ENCODE measurements at regions not wholly inside any gene's neighbourhood (a gene's known extent, or its start where the extent isn't known, plus 50 kb on each side); places are given as distances from the start of the nearest gene placed in this dataset.

DNA sequence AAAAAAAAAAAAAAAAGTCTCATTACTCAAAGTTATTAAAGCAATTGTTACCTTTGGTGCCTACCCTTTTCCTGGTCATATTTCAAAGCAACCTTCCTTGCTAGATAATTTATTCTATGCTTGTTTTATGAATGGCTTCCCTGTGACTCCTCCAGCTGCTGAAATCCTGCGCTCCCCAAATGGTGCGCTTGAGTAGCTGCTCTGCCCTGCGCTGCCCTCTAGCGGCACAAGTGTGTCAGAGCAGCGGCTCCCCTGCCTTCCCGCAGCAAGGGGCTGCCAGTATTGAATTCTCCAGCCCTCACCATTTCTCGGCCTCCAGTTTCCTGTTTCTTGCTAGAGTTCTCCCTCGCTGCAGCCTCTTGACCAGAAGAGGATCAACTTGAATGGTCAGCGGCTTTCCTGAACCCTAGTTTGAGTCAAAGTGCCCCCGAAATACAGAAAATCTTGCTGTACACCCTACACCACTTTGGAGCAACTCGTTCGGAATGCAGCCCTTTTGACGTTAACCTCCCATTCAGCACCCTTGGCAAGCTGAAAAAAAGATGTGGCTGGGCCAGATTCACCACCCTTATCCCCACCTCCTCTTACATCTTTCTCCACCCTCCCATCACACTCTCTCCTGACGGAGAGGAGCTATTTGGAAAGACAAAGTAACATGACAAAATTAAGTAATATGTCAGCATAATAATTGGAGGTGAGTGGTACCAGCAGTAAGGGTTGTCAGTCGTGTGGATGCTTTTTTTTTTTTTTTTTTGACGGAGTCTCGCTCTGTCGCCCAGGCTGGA, 60.4 kb upstream of the KLHL31 start:
- peak; percentile 86 to 90 (median 89) for TF ChIP-seq CTCF (IDR thresholded peaks at IDR 0.05)
- peak; percentile 39 for TF ChIP-seq POLR2AphosphoS5 (IDR thresholded peaks at IDR 0.05)
- no peak for TF ChIP-seq POLR2A (IDR thresholded peaks at IDR 0.05)

All from prostate gland (tissue), 2 donors.